ENCODE measurements at regions not wholly inside any gene's neighbourhood (a gene's known extent, or its start where the extent isn't known, plus 50 kb on each side); places are given as distances from the start of the nearest gene placed in this dataset.

DNA sequence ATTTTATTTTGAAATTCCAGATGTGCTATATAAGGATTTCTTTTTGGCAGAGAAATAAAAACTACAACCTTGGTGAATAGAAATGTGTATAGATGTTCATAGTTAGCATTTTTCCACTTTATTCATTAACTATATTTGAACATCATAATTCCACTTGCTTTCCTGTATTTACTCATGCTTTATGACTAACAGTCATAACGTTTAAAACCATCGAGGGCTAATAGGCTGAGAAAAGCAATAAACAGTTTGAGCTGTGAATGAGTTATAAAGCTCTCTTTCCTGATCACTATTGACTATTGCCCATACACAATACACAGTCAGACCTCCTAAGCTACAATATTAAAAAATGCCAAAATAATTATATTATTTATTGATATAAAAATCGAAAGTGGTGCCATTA, 502.1 kb upstream of the RASGRP1 start:
- TF ChIP-seq, protein P1, sequence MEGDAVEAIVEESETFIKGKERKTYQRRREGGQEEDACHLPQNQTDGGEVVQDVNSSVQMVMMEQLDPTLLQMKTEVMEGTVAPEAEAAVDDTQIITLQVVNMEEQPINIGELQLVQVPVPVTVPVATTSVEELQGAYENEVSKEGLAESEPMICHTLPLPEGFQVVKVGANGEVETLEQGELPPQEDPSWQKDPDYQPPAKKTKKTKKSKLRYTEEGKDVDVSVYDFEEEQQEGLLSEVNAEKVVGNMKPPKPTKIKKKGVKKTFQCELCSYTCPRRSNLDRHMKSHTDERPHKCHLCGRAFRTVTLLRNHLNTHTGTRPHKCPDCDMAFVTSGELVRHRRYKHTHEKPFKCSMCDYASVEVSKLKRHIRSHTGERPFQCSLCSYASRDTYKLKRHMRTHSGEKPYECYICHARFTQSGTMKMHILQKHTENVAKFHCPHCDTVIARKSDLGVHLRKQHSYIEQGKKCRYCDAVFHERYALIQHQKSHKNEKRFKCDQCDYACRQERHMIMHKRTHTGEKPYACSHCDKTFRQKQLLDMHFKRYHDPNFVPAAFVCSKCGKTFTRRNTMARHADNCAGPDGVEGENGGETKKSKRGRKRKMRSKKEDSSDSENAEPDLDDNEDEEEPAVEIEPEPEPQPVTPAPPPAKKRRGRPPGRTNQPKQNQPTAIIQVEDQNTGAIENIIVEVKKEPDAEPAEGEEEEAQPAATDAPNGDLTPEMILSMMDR (IDR thresholded peaks at IDR 0.05; ENCODE audit: low read length): no peak
- TF ChIP-seq EZH2 (optimal IDR thresholded peaks at IDR 0.05; ENCODE audit: low read depth, low read length): no peak

All from MM.1S (cell line).